ENCODE measurements at regions not wholly inside any gene's neighbourhood (a gene's known extent, or its start where the extent isn't known, plus 50 kb on each side); places are given as distances from the start of the nearest gene placed in this dataset.

DNA sequence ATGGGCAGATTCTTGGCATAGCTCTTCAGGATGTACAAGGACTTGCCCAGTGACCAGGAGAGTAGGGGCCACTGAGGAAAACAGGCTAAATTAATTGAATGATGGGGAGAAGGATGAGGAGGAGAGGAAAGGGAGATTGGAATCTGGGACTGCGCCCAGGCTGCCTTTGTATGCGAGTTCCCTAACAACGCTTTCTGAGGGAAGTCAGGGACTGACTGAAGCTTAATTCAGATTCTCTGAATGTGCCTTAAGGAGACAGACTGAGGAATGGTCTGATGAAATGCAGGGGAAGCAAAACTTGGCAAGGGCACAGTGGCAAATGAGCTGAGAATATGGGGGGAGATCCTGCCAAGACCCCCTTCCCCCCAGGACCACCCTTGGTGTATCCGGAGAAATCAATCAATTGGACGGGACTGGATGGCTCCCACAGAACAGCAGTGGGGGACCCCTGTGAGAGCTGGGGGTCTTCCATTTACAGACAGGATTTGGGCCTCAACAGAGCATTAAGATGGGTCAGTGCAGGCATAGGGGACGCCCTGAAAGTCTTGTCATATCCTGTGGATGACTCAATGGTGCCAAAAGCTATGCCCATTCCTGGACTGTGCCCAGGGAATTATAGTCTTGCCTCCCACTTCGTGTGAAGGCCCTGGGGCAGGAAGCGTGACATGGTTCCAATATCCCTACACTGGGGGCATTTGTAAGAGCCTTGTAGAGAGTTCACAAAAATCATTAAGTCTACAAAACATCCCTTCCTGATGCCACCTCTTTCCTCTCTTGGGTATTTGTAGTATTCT, 215.5 kb upstream of the TNC start:
- TF ChIP-seq EZH2phosphoT487 (IDR thresholded peaks at IDR 0.05; ENCODE audit: borderline replicate concordance), result no peak
- TF ChIP-seq, protein P1, sequence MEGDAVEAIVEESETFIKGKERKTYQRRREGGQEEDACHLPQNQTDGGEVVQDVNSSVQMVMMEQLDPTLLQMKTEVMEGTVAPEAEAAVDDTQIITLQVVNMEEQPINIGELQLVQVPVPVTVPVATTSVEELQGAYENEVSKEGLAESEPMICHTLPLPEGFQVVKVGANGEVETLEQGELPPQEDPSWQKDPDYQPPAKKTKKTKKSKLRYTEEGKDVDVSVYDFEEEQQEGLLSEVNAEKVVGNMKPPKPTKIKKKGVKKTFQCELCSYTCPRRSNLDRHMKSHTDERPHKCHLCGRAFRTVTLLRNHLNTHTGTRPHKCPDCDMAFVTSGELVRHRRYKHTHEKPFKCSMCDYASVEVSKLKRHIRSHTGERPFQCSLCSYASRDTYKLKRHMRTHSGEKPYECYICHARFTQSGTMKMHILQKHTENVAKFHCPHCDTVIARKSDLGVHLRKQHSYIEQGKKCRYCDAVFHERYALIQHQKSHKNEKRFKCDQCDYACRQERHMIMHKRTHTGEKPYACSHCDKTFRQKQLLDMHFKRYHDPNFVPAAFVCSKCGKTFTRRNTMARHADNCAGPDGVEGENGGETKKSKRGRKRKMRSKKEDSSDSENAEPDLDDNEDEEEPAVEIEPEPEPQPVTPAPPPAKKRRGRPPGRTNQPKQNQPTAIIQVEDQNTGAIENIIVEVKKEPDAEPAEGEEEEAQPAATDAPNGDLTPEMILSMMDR (conservative IDR thresholded peaks at IDR 0.05; ENCODE audit: low read length), result no peak

Data from Loucy (cell line).